GM19463 (cell line): ENCODE measurements at regions not wholly inside any gene's neighbourhood (a gene's known extent, or its start where the extent isn't known, plus 50 kb on each side); places are given as distances from the start of the nearest gene placed in this dataset.
"Not testable (repeated sequence)": the region's sequence is repeated elsewhere in the genome, so short reads cannot be mapped to it uniquely, and the experiment has no call there.

Experiments
- ATAC-seq: cut with Tn5 transposase; IDR thresholded peaks from one replicate; pipeline ENCODE4 v1.9.1; 2021; ENCODE audit warnings: mild to moderate bottlenecking, moderate library complexity; ENCODE audit not compliant: unreplicated experiment

DNA sequence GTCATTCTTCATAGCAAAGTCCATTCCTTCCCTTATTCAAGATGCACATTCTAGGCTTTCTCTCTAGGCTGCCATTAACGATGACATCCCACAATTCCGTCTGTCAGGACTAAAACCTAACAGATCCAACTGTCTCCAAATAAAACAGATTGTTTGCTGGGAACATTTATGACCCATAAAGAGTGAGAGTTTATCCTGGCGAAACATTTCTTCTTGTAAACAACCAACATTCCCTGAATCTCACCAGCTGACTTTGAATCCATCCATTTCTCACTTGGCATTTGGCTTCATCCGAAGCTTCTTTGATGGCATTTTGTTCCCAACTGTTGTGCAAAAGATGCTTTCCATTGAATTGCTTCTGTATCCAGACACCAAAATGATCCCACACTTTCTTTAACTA lies 93.1 kb downstream of the OLIG3 start:
- ATAC-seq: no peak

DNA sequence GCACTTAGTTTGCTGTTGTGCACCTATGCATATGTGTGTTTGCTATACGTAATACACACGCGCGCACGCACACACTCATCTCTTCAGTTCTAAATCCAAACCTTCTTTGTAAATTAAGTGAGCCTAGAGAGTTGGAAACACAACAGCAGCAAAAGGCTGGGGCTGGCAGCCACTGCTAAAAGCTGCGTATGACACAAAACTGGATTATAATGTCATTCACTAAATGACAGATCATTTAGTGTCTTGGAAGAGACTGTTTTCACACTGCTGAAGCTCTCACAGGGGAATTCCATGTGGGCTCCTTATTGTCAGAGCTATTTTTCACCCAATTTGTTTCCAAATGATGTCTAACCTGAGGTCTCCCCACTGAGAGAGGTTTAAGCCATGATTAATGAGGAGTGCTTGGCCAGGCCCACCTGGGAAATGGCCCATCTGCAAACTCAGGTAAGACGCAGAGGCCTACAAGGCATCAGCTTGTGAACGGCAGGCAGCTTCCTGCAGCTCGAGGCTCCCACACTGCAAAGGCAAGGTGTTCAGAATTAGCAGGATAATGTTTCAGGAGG lies 94.2 kb downstream of the OLIG3 start:
- ATAC-seq: no peak

GRCh38 chr6:137395316-137395715 lies 98.9 kb downstream of the OLIG3 start:
- ATAC-seq: no peak

DNA sequence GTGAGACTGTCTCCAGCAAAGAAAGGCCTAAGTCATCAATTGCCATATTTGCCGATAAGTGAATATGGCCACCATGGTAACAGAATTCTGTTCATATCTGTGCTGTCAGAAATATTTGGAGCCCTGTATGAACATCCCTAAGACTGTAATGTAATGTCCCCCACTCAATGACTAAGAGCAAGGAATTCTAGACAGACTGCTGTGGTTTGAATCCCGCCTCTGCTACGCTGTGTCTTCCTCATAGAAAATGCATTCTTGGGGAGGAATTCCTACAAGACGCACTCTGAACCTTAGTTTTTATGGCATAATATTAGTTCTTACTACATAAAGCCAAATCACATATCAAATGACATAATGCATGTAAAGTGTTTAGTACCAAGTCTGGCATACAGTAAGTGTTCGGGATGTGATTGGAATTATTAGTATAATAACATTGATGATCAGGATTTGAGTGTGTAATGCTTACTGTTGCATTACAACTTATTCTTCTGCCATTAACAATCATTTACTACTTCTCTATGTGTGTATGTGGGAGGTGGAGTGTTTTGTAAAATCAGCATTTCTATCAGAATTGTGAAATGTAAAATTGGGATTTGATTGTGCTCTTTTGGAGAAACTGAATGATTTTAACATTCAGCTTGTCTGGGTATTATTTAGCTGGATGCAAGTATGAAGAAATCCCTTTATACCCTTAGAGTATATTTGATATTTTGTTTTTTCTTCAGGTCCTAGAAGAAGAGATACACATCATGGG lies 103.0 kb downstream of the OLIG3 start:
- ATAC-seq: no peak

- no peak for ATAC-seq
Measured at GRCh38 chr6:137390334-137390733, 103.9 kb downstream of the OLIG3 start.

DNA sequence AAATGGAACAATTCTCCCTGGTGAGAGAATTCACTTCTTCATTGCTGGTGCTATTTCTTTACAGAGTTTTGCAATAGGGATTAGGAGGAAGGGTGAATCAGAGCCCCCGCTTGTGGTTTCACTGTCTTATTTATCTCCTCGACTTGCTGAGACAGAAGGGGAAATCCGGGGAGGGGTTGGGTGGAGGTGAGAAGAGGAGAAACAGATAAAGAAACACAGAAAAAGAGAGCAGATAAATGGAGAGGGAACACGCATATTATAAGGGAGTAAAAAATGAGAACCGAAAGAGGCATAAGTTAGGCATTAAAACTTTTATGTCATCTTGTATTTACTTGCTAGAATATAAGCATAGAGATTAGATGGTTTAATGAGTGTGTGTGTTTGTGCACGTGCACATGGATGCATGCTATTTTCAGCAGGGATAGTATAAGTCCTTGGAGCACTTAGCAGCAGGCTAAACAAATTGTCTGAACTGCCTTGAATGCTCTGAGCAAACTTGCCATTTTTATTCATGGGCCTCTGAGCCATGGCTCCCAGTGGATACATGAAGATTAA lies 105.0 kb downstream of the OLIG3 start:
- ATAC-seq: peak; percentile 88

- ATAC-seq: no peak
Measured at GRCh38 chr6:137387096-137387764, 107.0 kb downstream of the OLIG3 start.

DNA sequence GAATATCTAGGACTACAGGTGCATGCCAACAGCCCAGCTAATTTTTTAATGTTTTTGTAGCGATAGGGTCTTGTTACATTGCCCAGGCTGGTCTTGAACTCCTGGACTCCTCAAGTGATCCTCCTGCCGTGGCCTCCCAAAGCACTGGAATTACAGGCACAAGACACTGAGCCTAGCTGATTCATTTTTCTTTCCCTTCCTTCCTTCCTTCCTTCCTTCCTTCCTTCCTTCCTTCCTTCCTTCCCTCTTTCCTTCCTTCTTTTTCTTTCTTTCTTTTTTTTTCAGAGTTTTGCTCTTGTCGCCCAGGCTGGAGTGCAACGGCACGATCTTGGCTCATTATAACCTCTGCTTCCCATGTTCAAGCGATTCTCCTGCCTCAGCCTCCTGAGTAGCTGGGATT lies 110.9 kb downstream of the OLIG3 start:
- not testable (repeated sequence) for ATAC-seq

GRCh38 chr6:137378090-137378369 lies 116.2 kb downstream of the OLIG3 start:
- no peak for ATAC-seq

- ATAC-seq: no peak
Measured at GRCh38 chr6:137373296-137373695, 120.9 kb downstream of the OLIG3 start.

DNA sequence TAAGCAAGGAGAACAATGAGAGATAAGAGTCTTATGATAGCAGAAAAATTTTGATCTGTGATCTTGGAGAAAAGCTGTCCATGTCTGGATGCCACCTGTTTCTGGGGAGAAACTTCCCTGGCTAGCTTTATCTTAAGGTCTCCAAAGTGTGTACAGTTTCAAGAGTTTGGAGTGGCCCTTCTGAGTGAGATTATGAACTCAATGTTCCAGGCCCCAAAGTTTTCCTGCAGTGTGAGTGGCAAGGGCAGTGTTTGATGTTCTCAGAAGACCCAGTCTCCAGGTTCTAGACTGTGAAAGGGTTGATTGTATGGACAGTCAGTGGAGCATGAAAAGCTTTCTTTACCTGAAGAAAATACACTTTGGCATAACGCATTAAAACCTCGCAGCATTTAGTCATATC lies 121.7 kb downstream of the OLIG3 start:
- no peak for ATAC-seq

DNA sequence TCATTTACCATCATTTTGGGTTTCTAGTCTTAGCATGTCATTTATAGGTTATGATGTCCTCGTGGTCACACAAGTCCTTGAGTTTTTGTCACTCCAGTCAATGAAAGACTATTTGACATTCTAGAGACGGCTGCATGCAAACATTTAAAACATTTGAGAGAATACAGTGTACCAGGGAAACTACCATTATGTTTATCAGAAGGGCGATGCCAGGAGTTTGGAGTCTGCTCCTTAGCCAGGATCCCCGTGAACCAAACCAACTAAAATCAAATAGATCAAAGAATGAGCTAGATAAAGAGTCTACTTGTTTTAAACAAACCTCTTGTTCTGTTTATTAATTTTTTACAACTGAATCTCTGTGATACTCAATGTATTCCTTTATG lies 122.6 kb downstream of the OLIG3 start:
- ATAC-seq: no peak

- ATAC-seq: peak; percentile 61
Measured at GRCh38 chr6:137370871-137371633, 123.1 kb downstream of the OLIG3 start.

GRCh38 chr6:137369136-137369535 lies 125.1 kb downstream of the OLIG3 start:
- ATAC-seq: no peak

- no peak for ATAC-seq
Measured at GRCh38 chr6:137365707-137366437, 128.3 kb downstream of the OLIG3 start.

DNA sequence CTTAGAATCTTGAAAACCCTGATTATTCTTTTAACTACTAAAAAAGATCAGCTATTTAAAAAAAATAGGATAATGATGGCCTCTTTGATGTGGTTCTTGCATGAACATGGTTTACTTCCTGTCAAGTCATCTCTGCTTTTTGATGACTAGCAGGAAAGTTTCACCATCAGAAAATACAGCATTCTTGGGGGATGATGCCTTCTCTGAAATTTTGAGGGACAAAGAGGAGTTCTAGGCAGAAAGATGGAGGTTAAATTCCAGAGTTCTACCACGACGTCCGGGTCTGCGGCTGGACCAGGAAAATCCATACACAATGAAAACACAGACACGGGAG lies 130.4 kb downstream of the OLIG3 start:
- no peak for ATAC-seq

- ATAC-seq: no peak
Measured at GRCh38 chr6:137362878-137363804, 131.1 kb downstream of the OLIG3 start.

DNA sequence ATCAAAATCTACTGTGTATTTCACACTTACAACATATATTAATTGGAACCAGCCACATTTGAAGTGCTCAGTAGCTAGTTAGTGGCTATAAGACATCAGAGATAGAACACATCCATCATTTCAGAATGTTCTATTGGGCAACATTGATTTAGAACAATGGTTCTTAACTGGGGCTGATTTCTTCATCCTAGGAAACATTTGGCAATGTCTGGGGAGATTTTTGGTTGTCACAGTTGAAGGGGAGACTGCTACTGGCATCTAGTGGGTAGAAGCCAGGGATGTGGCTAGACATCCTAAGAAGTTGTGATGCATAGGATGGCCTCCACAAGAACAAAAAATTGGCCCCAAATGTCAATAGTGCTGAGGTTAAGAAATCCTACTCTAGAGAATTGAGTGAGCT lies 132.5 kb downstream of the OLIG3 start:
- no peak for ATAC-seq

DNA sequence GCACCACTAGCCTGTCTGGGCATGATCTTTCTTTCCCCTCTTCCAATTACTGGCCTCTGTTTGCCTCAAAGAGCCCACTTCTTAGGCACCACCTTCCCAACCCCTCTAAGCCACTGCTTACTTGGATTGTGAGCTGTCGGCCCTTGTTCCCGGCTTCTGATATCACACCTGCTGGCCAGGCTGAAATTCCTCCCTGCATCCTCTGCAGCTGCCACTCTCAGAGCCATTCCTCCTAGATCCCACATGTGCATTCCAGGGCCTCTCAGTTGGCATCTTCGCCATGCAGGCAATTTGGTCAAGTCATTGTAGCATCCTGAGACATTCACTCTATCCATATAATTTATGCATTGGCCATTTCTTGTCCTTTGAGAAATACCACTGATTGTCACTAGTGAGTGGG lies 135.9 kb downstream of the OLIG3 start:
- no peak for ATAC-seq

GRCh38 chr6:137357948-137358266 lies 136.3 kb downstream of the OLIG3 start:
- ATAC-seq: no peak
